H1 (cell line): ENCODE measurements at regions not wholly inside any gene's neighbourhood (a gene's known extent, or its start where the extent isn't known, plus 50 kb on each side); places are given as distances from the start of the nearest gene placed in this dataset.

ENCODE experiments used
- CHD1 ChIP-seq: IDR thresholded peaks from 2 replicates; pipeline ENCODE4 v1.6.1; 2012; ENCODE audit warnings: low read depth, low read length, improper control_type of control experiment
- POLR2AphosphoS5 ChIP-seq: IDR thresholded peaks from 2 replicates; pipeline ENCODE4 v1.6.1; 2011; ENCODE audit warnings: low read depth, low read length

GRCh38 chr4:153093802-153094201 is 110.4 kb upstream of the TRIM2 start (continued):
- TF ChIP-seq POLR2AphosphoS5 (no peak), CHD1 (no peak)
